BLaER1 (cell line): ENCODE measurements at regions not wholly inside any gene's neighbourhood (a gene's known extent, or its start where the extent isn't known, plus 50 kb on each side); places are given as distances from the start of the nearest gene placed in this dataset.

Experiments used
- H3K27ac ChIP-seq: shearing (Covaris generic); formaldehyde crosslinking; 2 replicates; pipeline ENCODE4 v1.8.1; 2022
- H3K27me3 ChIP-seq: shearing (Covaris generic); formaldehyde crosslinking; 2 replicates; pipeline ENCODE4 v1.8.1; 2022
- H3K36me3 ChIP-seq: shearing (Covaris generic); formaldehyde crosslinking; 2 replicates; pipeline ENCODE4 v1.8.1; 2022
- H3K4me1 ChIP-seq: shearing (Covaris generic); formaldehyde crosslinking; 2 replicates; pipeline ENCODE4 v1.8.1; 2022
- H3K4me2 ChIP-seq: shearing (Covaris generic); formaldehyde crosslinking; 2 replicates; pipeline ENCODE4 v1.8.1; 2022
- H3K4me3 ChIP-seq: shearing (Covaris generic); formaldehyde crosslinking; 2 replicates; pipeline ENCODE4 v1.8.1; 2022
- H3K9ac ChIP-seq: shearing (Covaris generic); formaldehyde crosslinking; 2 replicates; pipeline ENCODE4 v1.8.1; 2022
- H3K9me3 ChIP-seq: shearing (Covaris generic); formaldehyde crosslinking; 2 replicates; pipeline ENCODE4 v1.8.1; 2022
- H4K20me1 ChIP-seq: shearing (Covaris generic); formaldehyde crosslinking; 2 replicates; pipeline ENCODE4 v1.8.1; 2022
- Cebpa-rat ChIP-seq: shearing (Covaris generic); IDR thresholded peaks from 2 replicates; pipeline ENCODE4 v1.8.1; 2022

GRCh38 chr3:25265284-25265683 is 162.8 kb upstream of the RARB start:
- H3K36me3 ChIP-seq = no peaks in the 10 kb centered on the region
- H3K27ac ChIP-seq = no peak overlapping the region
- TF ChIP-seq Cebpa-rat = no peak
- no peaks in the 10 kb centered on the region for H3K27me3 ChIP-seq
- peak overlapping the region; percentile 44 for H3K4me2 ChIP-seq
- peaks cover 12% of the 10 kb centered on the region for H3K4me1 ChIP-seq
- H4K20me1 ChIP-seq = no peaks in the 10 kb centered on the region
- H3K9ac ChIP-seq = no peak overlapping the region
- H3K9me3 ChIP-seq = no peaks in the 10 kb centered on the region
- H3K4me3 ChIP-seq = no peak overlapping the region

GRCh38 chr3:25266677-25267076 is 161.4 kb upstream of the RARB start:
- Histone ChIP-seq H3K27me3 (no peaks in the 10 kb centered on the region), H3K4me2 (no peak overlapping the region), H3K4me1 (peaks cover 12% of the 10 kb centered on the region), H4K20me1 (no peaks in the 10 kb centered on the region), H3K4me3 (no peak overlapping the region), H3K9ac (no peak overlapping the region), H3K9me3 (no peaks in the 10 kb centered on the region), H3K36me3 (no peaks in the 10 kb centered on the region), H3K27ac (no peak overlapping the region)
- no peak for TF ChIP-seq Cebpa-rat

DNA sequence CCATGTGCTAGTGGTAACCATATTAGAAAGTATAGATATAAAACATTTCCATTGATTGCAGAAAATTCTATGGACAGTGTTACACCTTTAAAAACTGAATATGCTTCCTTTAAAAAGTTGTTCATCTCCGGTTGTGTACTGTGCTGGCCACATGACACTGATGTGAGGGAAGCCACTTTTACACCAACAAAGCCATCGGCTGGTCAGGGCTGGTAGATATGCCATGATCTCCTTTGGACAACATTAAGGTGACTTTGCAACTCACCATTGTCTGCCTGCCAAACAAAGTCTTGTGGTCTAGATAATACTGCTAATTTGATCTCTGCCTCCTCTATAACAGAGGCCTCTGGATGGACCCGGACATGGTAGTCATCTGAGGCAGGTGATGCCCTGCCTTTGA is 156.0 kb upstream of the RARB start:
- H3K4me2 ChIP-seq = no peak overlapping the region
- H3K4me1 ChIP-seq = no peaks in the 10 kb centered on the region
- no peaks in the 10 kb centered on the region for H3K27me3 ChIP-seq
- H3K27ac ChIP-seq = no peak overlapping the region
- H3K9ac ChIP-seq = no peak overlapping the region
- no peak overlapping the region for H3K4me3 ChIP-seq
- H4K20me1 ChIP-seq = no peaks in the 10 kb centered on the region
- H3K9me3 ChIP-seq = no peaks in the 10 kb centered on the region
- TF ChIP-seq Cebpa-rat = no peak
- no peaks in the 10 kb centered on the region for H3K36me3 ChIP-seq

DNA sequence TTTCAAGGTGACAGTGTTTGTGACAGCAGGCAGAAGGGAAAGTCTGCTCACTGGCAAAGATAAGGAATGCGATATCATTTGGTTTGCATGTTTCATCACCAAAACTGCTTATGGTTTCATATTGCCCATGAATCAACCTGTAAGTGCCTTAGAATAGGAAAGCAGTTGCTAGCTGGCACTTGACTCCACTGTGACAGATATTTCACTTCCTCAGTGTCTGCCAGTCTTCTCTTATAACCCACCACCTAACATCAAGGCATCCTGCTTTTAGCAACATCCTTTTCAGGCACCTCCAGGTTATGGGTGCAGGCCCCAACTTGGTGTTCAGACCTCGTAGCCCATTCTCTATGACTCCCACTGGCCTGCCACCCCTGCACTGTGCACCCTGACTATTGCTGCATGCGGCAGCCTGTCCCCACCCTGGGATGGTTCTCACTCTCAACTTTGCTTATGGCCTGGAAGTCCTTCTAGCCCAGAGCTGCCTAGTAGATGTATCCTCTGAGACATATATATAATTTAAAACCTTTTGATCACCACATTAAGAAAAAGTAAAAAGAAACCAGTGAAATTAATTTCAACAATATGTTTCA is 154.4 kb upstream of the RARB start:
- H4K20me1 ChIP-seq = no peaks in the 10 kb centered on the region
- H3K36me3 ChIP-seq = no peaks in the 10 kb centered on the region
- no peak overlapping the region for H3K4me3 ChIP-seq
- H3K27ac ChIP-seq = no peak overlapping the region
- no peaks in the 10 kb centered on the region for H3K4me1 ChIP-seq
- no peaks in the 10 kb centered on the region for H3K9me3 ChIP-seq
- TF ChIP-seq Cebpa-rat = no peak
- no peaks in the 10 kb centered on the region for H3K27me3 ChIP-seq
- H3K4me2 ChIP-seq = no peak overlapping the region
- no peak overlapping the region for H3K9ac ChIP-seq

GRCh38 chr3:25277503-25277902 is 150.6 kb upstream of the RARB start:
- Histone ChIP-seq H3K4me2 (no peak overlapping the region), H3K9ac (no peak overlapping the region), H3K27me3 (no peaks in the 10 kb centered on the region), H3K27ac (no peak overlapping the region), H3K9me3 (no peaks in the 10 kb centered on the region), H3K4me3 (no peak overlapping the region), H3K36me3 (no peaks in the 10 kb centered on the region), H4K20me1 (no peaks in the 10 kb centered on the region), H3K4me1 (no peaks in the 10 kb centered on the region)
- TF ChIP-seq Cebpa-rat = no peak

DNA sequence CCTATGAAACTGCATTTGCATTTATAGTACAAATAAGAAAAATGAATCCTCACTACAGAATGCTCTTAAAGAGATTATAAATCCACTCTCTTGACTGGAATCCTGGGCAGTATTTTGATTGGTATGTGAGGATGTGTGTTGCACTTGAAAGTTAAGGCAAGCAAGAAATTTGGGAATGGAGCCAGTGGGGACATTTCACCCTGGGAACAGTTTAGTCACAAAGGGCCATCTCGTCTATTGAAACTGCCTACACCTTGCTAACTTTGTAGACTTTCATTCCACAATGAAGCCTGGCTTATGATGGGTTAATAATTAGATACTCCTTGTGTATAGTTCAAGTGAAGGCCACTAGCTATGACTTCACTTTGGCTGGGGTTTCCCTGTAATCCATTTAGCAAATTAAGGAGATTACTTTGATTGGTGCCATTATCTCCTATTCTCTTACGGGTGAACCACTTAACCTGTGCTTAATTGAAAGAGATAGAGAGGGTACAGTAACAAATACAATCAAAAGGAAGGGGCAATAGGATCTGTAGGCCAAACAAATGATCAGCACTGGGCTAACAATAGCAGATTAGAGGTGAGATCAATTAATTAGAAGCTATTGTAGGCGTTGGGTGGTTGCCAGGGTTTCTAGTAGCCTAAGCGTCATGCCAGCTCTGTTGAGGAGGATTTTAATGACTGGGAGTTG is 146.9 kb upstream of the RARB start:
- no peaks in the 10 kb centered on the region for H3K9me3 ChIP-seq
- no peak for TF ChIP-seq Cebpa-rat
- no peak overlapping the region for H3K27ac ChIP-seq
- no peak overlapping the region for H3K4me3 ChIP-seq
- no peaks in the 10 kb centered on the region for H4K20me1 ChIP-seq
- no peaks in the 10 kb centered on the region for H3K36me3 ChIP-seq
- no peak overlapping the region for H3K9ac ChIP-seq
- no peak overlapping the region for H3K4me2 ChIP-seq
- no peaks in the 10 kb centered on the region for H3K4me1 ChIP-seq
- H3K27me3 ChIP-seq = no peaks in the 10 kb centered on the region

DNA sequence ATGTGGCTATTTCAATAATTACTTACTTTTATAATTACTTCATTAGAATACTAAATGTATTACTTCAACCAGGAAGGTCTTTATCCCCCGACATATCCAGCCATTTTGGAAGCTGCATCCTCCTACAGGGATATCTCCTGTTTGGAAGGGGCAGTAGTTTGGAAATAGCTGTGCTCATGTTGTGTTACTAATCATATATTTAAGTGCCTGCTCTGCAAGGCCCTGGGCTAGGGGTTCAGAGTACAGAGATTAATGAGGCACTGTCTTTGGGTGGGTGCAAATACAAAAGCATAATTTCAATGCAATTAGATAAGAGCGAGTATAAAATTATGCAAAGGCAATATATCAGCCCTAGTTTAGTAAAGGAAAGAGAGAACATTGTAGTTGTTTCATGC is 146.3 kb upstream of the RARB start:
- no peak for TF ChIP-seq Cebpa-rat
- H3K36me3 ChIP-seq = no peaks in the 10 kb centered on the region
- no peak overlapping the region for H3K27ac ChIP-seq
- H3K9ac ChIP-seq = no peak overlapping the region
- H3K9me3 ChIP-seq = no peaks in the 10 kb centered on the region
- no peak overlapping the region for H3K4me3 ChIP-seq
- no peaks in the 10 kb centered on the region for H3K27me3 ChIP-seq
- H3K4me1 ChIP-seq = no peaks in the 10 kb centered on the region
- no peaks in the 10 kb centered on the region for H4K20me1 ChIP-seq
- no peak overlapping the region for H3K4me2 ChIP-seq

- H3K4me2 ChIP-seq = no peak overlapping the region
- H3K27ac ChIP-seq = no peak overlapping the region
- no peaks in the 10 kb centered on the region for H4K20me1 ChIP-seq
- no peak overlapping the region for H3K4me3 ChIP-seq
- no peaks in the 10 kb centered on the region for H3K4me1 ChIP-seq
- no peaks in the 10 kb centered on the region for H3K36me3 ChIP-seq
- no peaks in the 10 kb centered on the region for H3K27me3 ChIP-seq
- no peaks in the 10 kb centered on the region for H3K9me3 ChIP-seq
- no peak for TF ChIP-seq Cebpa-rat
- H3K9ac ChIP-seq = no peak overlapping the region
Observed at GRCh38 chr3:25283613-25284012, 144.4 kb upstream of the RARB start.

- H3K4me2 ChIP-seq = no peak overlapping the region
- no peaks in the 10 kb centered on the region for H3K9me3 ChIP-seq
- H3K27me3 ChIP-seq = no peaks in the 10 kb centered on the region
- no peak overlapping the region for H3K4me3 ChIP-seq
- TF ChIP-seq Cebpa-rat = no peak
- H3K9ac ChIP-seq = no peak overlapping the region
- H4K20me1 ChIP-seq = no peaks in the 10 kb centered on the region
- H3K27ac ChIP-seq = no peak overlapping the region
- H3K36me3 ChIP-seq = no peaks in the 10 kb centered on the region
- no peaks in the 10 kb centered on the region for H3K4me1 ChIP-seq
Observed at GRCh38 chr3:25284249-25284648, 143.8 kb upstream of the RARB start.

DNA sequence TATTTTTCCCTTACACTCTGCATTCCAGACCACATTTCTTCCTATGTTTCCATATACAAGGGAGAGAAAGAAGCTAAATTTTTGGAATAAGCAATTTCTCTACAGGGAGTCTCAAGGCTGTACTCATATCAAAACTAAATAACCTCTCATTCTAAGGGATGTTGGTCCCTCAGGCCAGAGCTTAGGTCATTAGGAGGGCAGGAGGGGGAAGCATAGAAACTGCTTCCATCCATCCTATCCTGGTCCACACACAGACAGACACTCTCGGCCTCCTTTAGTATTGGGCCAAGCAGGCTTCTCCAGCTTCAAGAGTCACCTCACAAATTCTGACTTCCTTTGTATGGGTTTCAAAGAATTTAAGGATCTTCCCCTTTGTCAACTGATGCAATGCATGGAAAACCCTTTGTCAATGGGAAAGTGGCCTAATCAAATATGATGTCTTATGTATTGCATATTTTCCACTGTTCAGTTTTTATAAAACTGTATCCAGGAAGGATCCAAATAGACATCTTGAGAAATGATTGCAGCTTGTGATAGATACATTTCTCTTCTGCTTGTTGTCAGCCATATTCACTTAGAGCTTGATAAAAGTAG is 140.7 kb upstream of the RARB start:
- H3K4me2 ChIP-seq = no peak overlapping the region
- H3K4me1 ChIP-seq = no peaks in the 10 kb centered on the region
- no peaks in the 10 kb centered on the region for H4K20me1 ChIP-seq
- no peak for TF ChIP-seq Cebpa-rat
- H3K4me3 ChIP-seq = no peak overlapping the region
- H3K36me3 ChIP-seq = no peaks in the 10 kb centered on the region
- no peaks in the 10 kb centered on the region for H3K9me3 ChIP-seq
- H3K27ac ChIP-seq = no peak overlapping the region
- H3K9ac ChIP-seq = no peak overlapping the region
- no peaks in the 10 kb centered on the region for H3K27me3 ChIP-seq

DNA sequence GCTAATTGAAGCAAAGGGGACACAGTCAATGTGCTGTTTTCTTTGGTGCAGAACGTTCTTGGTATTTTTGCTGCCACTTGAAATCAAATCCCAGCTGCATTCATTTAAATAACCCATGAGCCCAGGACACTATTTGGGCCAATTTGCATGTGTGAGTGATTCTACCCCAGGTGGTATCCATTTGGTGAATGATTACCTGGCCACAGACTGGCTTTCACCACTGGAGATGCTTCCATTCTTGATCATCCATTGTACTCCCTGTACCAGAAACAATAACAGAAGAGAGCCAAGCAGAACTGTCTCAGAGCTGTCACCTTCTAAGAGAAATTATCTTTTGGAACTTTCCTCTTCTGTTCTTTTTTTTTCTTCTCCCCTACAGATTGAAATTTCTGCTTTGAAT is 139.7 kb upstream of the RARB start:
- Histone ChIP-seq H3K4me2 (no peak overlapping the region), H3K4me3 (no peak overlapping the region), H3K9me3 (no peaks in the 10 kb centered on the region), H3K4me1 (no peaks in the 10 kb centered on the region), H3K9ac (no peak overlapping the region), H3K36me3 (no peaks in the 10 kb centered on the region), H4K20me1 (no peaks in the 10 kb centered on the region), H3K27ac (no peak overlapping the region), H3K27me3 (no peaks in the 10 kb centered on the region)
- TF ChIP-seq Cebpa-rat = no peak
